ENCODE measurements at regions not wholly inside any gene's neighbourhood (a gene's known extent, or its start where the extent isn't known, plus 50 kb on each side); places are given as distances from the start of the nearest gene placed in this dataset.

GRCh38 chr10:111137007-111137406, 60.2 kb downstream of the ADRA2A start:
- no peak for TF ChIP-seq EZH2 (IDR thresholded peaks at IDR 0.05; ENCODE audit: borderline replicate concordance, low read depth, low read length, severe bottlenecking)
- TF ChIP-seq, protein P1, sequence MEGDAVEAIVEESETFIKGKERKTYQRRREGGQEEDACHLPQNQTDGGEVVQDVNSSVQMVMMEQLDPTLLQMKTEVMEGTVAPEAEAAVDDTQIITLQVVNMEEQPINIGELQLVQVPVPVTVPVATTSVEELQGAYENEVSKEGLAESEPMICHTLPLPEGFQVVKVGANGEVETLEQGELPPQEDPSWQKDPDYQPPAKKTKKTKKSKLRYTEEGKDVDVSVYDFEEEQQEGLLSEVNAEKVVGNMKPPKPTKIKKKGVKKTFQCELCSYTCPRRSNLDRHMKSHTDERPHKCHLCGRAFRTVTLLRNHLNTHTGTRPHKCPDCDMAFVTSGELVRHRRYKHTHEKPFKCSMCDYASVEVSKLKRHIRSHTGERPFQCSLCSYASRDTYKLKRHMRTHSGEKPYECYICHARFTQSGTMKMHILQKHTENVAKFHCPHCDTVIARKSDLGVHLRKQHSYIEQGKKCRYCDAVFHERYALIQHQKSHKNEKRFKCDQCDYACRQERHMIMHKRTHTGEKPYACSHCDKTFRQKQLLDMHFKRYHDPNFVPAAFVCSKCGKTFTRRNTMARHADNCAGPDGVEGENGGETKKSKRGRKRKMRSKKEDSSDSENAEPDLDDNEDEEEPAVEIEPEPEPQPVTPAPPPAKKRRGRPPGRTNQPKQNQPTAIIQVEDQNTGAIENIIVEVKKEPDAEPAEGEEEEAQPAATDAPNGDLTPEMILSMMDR (IDR thresholded peaks at IDR 0.05; ENCODE audit: extremely low read depth in 1 of 2, insufficient read depth in 1 of 2, low read depth in 1 of 2, low read length in 2 of 2), result no peak
- no peak for TF ChIP-seq POLR2AphosphoS5 (IDR thresholded peaks at IDR 0.05; ENCODE audit: insufficient read depth, low read depth, low read length)
- TF ChIP-seq MYC (IDR thresholded peaks at IDR 0.05; ENCODE audit: low read depth, low read length), result no peak
- no peak for TF ChIP-seq POLR2A (IDR thresholded peaks at IDR 0.05; ENCODE audit: low read depth, low read length)

Data from endothelial cell of umbilical vein (primary cell).